ENCODE measurements at regions not wholly inside any gene's neighbourhood (a gene's known extent, or its start where the extent isn't known, plus 50 kb on each side); places are given as distances from the start of the nearest gene placed in this dataset.

- TF ChIP-seq POLR2AphosphoS5 (IDR thresholded peaks at IDR 0.05; ENCODE audit: low read depth, low read length) (no peak), CTCF (IDR thresholded peaks at IDR 0.05) (no peak), REST (IDR thresholded peaks at IDR 0.05; ENCODE audit: insufficient read depth in 1 of 2, low read depth in 2 of 2, low read length in 1 of 2) (no peak)
Measured at GRCh38 chr3:147962408-147963164, 553.4 kb downstream of the ZIC1 start.

Measured in Panc1 (cell line).